ENCODE measurements at regions not wholly inside any gene's neighbourhood (a gene's known extent, or its start where the extent isn't known, plus 50 kb on each side); places are given as distances from the start of the nearest gene placed in this dataset.

- ChIA-PET CTCF (ENCODE audit: partially characterized antibody) (interaction anchor here (2.7 kb wide), 1 partner anchor 35 kb away, joined by 9 read pairs; no protein-coding TSS in a partner anchor), POLR2A (ENCODE audit: partially characterized antibody) (no interaction called here)
- Histone ChIP-seq H2BK20ac (ENCODE audit: low read length) (no peak overlapping the region), H4K5ac (ENCODE audit: insufficient read length, low read depth, low read length) (no peak overlapping the region), H3K4me1 (replicated peaks in 1 of 4; ENCODE audit: control insufficient read depth in 3 of 4, insufficient read depth in 4 of 4, low read length in 3 of 4) (peaks cover 0 to 4% (median 2%) of the 10 kb centered on the region in 4 experiments; a peak in 3 of 7 replicates), H3K56ac (replicated peaks; ENCODE audit: insufficient read length, low read depth, low read length) (no peak overlapping the region), H3K27me3 (replicated peaks in 1 of 4; ENCODE audit: control insufficient read depth in 3 of 4, extremely low read depth in 1 of 4, insufficient read depth in 3 of 4, low read length in 3 of 4) (no peaks in the 10 kb centered on the region), H3K27ac (ENCODE audit: low read depth, low read length) (no peak overlapping the region), H3K4me3 (ENCODE audit: extremely low read depth in 1 of 4, insufficient read depth in 2 of 4, low read depth in 3 of 4, low read length in 4 of 4) (no peak overlapping the region), H3K9me3 (ENCODE audit: insufficient read depth in 2 of 2, low read depth in 1 of 2, low read length in 1 of 2) (no peaks in the 10 kb centered on the region), H2BK120ac (replicated peaks; ENCODE audit: low read depth, low read length) (no peak overlapping the region), H3K23me2 (ENCODE audit: low read depth, low read length) (no peaks in the 10 kb centered on the region), H4K20me1 (replicated peaks in 1 of 2; ENCODE audit: control insufficient read depth in 1 of 2, insufficient read depth in 2 of 2, low read length in 2 of 2) (no peaks in the 10 kb centered on the region), H3K23ac (ENCODE audit: insufficient read length) (no peak overlapping the region), H3K4ac (replicated peaks; ENCODE audit: insufficient read length, low read depth, low read length) (no peak overlapping the region), H3K79me1 (ENCODE audit: low read depth, low read length) (no peaks in the 10 kb centered on the region), H3K4me2 (ENCODE audit: insufficient read depth in 1 of 2, low read depth in 2 of 2, low read length in 2 of 2) (no peak overlapping the region), H2BK12ac (ENCODE audit: low read depth, low read length) (no peak overlapping the region), H3K9ac (replicated peaks in 1 of 4; ENCODE audit: extremely low read depth in 1 of 4, low read depth in 3 of 4, low read length in 3 of 4) (no peak overlapping the region), H3K36me3 (ENCODE audit: control insufficient read depth in 2 of 4, insufficient read depth in 4 of 4, low read length in 3 of 4) (no peaks in the 10 kb centered on the region), H2AFZ (ENCODE audit: low read length) (no peak overlapping the region), H2BK5ac (ENCODE audit: low read depth, low read length) (no peak overlapping the region), H4K8ac (ENCODE audit: extremely low read depth, insufficient read depth, low read length) (no peak overlapping the region), H4K91ac (replicated peaks; ENCODE audit: insufficient read length, low read length) (no peak overlapping the region), H3K14ac (ENCODE audit: insufficient read length) (no peak overlapping the region), H2BK15ac (ENCODE audit: low read length) (no peak overlapping the region), H2AK5ac (ENCODE audit: low read depth, low read length) (no peak overlapping the region), H3K18ac (ENCODE audit: extremely low read depth, low read length) (no peak overlapping the region), H3K79me2 (ENCODE audit: control insufficient read depth in 1 of 2, insufficient read depth in 2 of 2, low read length in 2 of 2) (no peaks in the 10 kb centered on the region)
- no peak for TF ChIP-seq KDM4A (IDR thresholded peaks at IDR 0.05; ENCODE audit: low read depth, low read length, severe bottlenecking)
- TF ChIP-seq KDM1A (IDR thresholded peaks at IDR 0.05; ENCODE audit: borderline replicate concordance, low read length): peak; percentile 51; the same call in 1 of the 2 replicates
- FAIRE-seq: no peak
- DNase-seq (ENCODE audit: low read depth in 1 of 2, low spot score in 2 of 2): no peak
- 92% methylated on average over 2 of the region's 2 CpGs; no CpG with 5 or more reads in 1 of the 2 experiments for WGBS, 2 experiments (ENCODE audit: extremely low coverage in 1 of 2, insufficient coverage in 1 of 2, insufficient read length in 1 of 2, insufficient replicate concordance in 2 of 2, low coverage in 1 of 2, low lambda C conversion rate in 2 of 2, missing lambda C conversion rate in 1 of 2)
These were observed 240.5 kb upstream of the FANCL start for GRCh38 chr2:58481670-58482069.
